Epithelial cell of esophagus (primary cell): ENCODE measurements at regions not wholly inside any gene's neighbourhood (a gene's known extent, or its start where the extent isn't known, plus 50 kb on each side); places are given as distances from the start of the nearest gene placed in this dataset.

ENCODE experiments used
- DNase-seq: peaks from one replicate; pipeline ENCODE4 v3.0.0; 2010; ENCODE audit warnings: low read depth
- H3K4me3 ChIP-seq: 2 replicates; pipeline ENCODE4 v1.5.1; 2011; ENCODE audit warnings: mild to moderate bottlenecking, low read length, control low read depth
- TF ChIP-seq, protein P1 (sequence below): IDR thresholded peaks from 2 replicates; pipeline ENCODE4 v1.5.1; 2011; ENCODE audit warnings: low read depth, mild to moderate bottlenecking, low read length, control low read depth, inconsistent platforms; ENCODE audit not compliant: insufficient read depth; ENCODE audit errors: missing control alignments

DNA sequence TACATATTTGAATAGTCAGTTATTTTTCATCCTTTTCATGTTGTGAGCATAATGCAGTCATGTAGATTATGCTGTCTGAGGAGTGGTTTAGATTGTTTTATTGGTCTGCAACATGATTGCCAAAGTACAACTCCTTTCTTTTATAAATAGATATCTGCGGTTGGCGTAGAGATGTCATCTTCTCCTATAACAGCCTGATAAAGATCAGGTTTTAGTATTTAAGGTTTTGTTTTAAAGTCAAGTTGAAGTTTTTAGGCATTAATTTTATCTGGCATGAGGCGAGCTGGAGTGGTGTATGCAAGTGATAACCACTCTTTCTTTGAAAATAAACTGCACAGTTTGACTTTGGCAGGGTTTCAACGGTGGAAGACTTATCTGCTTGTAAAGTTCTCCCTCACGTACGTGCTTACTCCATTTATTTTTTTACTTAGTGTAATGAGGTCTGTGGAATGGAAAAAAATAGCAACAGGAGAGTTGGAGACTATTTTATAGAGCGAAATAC lies 126.3 kb downstream of the FBXO8 start:
- TF ChIP-seq, protein P1, sequence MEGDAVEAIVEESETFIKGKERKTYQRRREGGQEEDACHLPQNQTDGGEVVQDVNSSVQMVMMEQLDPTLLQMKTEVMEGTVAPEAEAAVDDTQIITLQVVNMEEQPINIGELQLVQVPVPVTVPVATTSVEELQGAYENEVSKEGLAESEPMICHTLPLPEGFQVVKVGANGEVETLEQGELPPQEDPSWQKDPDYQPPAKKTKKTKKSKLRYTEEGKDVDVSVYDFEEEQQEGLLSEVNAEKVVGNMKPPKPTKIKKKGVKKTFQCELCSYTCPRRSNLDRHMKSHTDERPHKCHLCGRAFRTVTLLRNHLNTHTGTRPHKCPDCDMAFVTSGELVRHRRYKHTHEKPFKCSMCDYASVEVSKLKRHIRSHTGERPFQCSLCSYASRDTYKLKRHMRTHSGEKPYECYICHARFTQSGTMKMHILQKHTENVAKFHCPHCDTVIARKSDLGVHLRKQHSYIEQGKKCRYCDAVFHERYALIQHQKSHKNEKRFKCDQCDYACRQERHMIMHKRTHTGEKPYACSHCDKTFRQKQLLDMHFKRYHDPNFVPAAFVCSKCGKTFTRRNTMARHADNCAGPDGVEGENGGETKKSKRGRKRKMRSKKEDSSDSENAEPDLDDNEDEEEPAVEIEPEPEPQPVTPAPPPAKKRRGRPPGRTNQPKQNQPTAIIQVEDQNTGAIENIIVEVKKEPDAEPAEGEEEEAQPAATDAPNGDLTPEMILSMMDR: no peak
- H3K4me3 ChIP-seq: no peak overlapping the region
- no peak for DNase-seq

DNA sequence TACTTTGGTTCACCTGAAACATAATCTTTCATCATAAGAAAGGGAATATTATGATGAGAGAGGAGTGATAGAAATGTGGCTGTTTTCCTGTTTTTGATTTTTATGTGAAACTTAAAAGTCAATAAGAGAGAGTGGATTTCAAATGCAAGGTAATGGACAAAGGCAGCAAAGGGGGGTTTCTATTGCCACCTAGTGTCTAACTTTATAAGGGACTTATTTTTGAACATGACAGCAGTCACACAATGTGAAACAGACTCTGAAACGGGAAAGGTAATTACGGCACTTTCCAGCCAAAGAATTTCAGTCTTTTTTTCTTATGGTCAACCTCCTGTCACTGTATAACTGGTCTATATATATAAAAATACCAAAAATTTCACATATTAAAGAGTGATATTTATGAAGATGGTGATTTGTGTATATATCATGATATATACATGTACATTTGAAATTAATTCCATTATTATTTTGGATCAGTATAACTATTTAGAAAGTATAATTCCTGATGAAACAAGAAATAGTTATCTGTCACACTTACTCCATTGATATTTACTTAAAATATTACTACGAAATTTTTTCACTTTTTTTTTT lies 127.1 kb downstream of the FBXO8 start:
- TF ChIP-seq, protein P1: peak; percentile 72
- peak; percentile 51 for DNase-seq
- H3K4me3 ChIP-seq: no peak overlapping the region

DNA sequence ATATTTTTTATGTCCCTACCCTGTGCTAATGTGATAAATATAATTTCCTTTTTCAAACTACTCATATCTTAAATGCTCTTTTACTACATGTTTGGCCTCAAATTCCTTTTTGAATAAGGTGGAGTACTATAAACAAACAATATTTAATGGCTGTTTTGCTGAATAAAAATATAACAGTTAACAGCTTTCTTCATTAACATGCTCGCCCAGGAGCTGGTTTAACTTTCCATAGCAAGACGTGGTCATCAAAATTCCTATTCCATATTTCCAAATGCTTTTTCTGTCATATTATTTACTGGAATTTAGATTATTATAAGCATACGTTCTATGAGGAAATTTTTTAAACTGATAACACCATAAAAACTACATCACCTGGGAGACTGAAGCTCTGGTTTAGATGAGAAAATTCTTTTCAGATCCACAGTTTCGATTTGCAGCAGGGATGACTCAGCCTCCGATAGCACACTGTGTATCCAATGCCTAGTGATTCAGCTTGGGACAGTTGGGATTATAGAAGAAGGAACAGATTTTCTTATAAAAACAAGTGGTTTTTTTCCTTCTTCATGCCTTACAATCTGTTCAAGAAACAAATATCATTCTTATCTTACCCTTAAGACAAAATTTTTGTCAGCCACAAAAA lies 129.1 kb downstream of the FBXO8 start:
- DNase-seq: peak; percentile 65
- H3K4me3 ChIP-seq: no peak overlapping the region
- TF ChIP-seq, protein P1: no peak

DNA sequence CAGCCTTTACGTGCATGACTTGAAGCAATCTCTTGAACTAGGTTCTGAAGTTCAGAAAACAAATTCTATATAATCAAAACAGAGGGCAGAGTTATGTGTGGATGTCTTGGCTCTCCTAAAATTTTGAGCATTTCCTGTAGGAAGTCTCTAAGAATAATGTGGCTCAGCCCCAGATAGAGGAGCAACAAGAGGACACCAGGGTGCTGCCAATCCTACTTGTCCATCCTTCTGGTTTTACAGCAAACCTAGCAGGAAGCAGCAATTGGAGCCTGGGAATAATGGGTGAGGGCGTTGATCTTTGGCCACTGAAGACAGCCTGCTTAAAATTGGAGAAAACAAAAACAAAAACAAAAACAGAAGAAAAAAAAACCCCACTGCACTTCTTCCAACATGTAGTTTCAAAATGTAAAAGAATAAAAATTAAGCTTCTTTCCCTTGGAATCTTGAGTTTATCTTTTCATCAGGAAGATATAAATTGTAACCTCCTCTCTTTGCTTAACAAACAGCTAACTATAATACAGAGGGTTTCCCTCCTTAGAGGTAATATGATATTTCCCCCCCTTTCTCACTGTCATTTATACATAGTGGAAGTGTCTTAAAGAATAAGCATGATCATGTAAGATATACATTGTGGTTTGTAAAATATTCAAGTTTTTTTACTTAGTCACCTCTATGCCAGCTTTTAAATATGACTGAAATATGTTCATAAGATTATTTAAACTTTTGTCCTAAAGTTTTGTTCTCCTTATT lies 130.6 kb downstream of the FBXO8 start:
- no peak for DNase-seq
- TF ChIP-seq, protein P1: no peak
- no peak overlapping the region for H3K4me3 ChIP-seq

DNA sequence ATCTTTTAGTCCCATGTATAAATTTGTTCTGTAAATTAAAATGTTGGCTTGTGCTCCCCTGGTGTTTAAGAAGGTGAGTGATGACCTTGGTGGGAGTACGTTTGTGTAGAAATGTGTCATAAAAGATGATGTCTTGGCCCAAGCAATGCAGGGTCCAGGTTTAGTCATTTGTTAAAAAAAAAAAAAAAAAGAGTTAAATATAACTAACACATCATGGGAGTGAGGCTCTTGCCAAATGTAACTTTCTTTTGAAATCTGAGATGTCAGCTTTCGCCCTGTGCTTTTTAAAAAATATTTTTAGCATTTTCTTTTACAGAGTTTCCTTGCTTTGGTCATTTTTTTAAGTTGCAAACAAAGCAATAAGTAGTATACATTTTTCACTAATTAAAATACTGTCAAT lies 135.6 kb downstream of the FBXO8 start:
- H3K4me3 ChIP-seq: no peak overlapping the region
- TF ChIP-seq, protein P1: no peak
- no peak for DNase-seq

DNA sequence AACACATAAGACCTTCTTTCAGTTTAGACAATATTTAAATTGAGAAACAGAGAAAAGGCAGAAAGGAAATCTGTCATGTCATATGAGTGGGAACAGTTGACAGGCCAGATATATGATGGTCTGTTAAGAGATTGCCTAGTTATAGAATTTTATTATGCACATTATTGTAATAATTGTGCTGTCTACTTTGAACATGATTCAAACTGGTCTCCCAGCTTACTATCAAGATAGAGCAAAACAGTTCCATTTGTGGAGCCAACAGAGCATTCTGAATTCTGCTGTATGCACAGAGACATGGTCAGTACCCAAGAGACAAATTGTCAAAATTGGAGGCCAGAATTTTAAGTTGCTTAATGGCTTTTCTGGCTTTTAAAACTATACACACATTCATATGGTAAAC lies 139.4 kb downstream of the FBXO8 start:
- no peak overlapping the region for H3K4me3 ChIP-seq
- TF ChIP-seq, protein P1: no peak
- no peak for DNase-seq
